Midbrain (tissue), 1 donor: ENCODE measurements at regions not wholly inside any gene's neighbourhood (a gene's known extent, or its start where the extent isn't known, plus 50 kb on each side); places are given as distances from the start of the nearest gene placed in this dataset.

Source experiments
- DNase-seq: peaks from one replicate; lab custom pipeline; 2025; lab: John Stamatoyannopoulos, UW

- DNase-seq: no peak
Measured at GRCh38 chr15:87354661-87355410, 901.7 kb downstream of the NTRK3 start.

- DNase-seq: no peak
Measured at GRCh38 chr15:87349181-87349580, 907.4 kb downstream of the NTRK3 start.

- DNase-seq: no peak
Measured at GRCh38 chr15:87348746-87349145, 907.8 kb downstream of the NTRK3 start.

- no peak for DNase-seq
Measured at GRCh38 chr15:87347806-87348515, 908.6 kb downstream of the NTRK3 start.

- no peak for DNase-seq
Measured at GRCh38 chr15:87345961-87346360, 910.6 kb downstream of the NTRK3 start.

GRCh38 chr15:87343966-87344365, 912.6 kb downstream of the NTRK3 start:
- no peak for DNase-seq

GRCh38 chr15:87340370-87340769, 916.2 kb downstream of the NTRK3 start:
- DNase-seq: no peak

GRCh38 chr15:87326269-87326668, 930.3 kb downstream of the NTRK3 start:
- DNase-seq: no peak

GRCh38 chr15:87322870-87323269, 933.7 kb downstream of the NTRK3 start:
- no peak for DNase-seq

GRCh38 chr15:87322265-87322664, 934.3 kb downstream of the NTRK3 start:
- no peak for DNase-seq

- DNase-seq: no peak
Measured at GRCh38 chr15:87317900-87318299, 938.6 kb downstream of the NTRK3 start.

- DNase-seq: no peak
Measured at GRCh38 chr15:87312221-87312620, 944.3 kb downstream of the NTRK3 start.

- no peak for DNase-seq
Measured at GRCh38 chr15:87300146-87300545, 956.4 kb downstream of the NTRK3 start.

GRCh38 chr15:87294854-87295253, 961.7 kb downstream of the NTRK3 start:
- DNase-seq: no peak

- no peak for DNase-seq
Measured at GRCh38 chr15:87293031-87293430, 963.5 kb downstream of the NTRK3 start.

- no peak for DNase-seq
Measured at GRCh38 chr15:87287156-87287555, 969.4 kb downstream of the NTRK3 start.

GRCh38 chr15:87269566-87269965, 987.0 kb downstream of the NTRK3 start:
- no peak for DNase-seq

GRCh38 chr15:87268675-87269074, 987.9 kb downstream of the NTRK3 start:
- DNase-seq: no peak

- no peak for DNase-seq
Measured at GRCh38 chr15:87267798-87268197, 988.7 kb downstream of the NTRK3 start.

- DNase-seq: no peak
Measured at GRCh38 chr15:87263871-87264270, 992.7 kb downstream of the NTRK3 start.

GRCh38 chr15:87263296-87263695, 993.2 kb downstream of the NTRK3 start:
- DNase-seq: no peak

- no peak for DNase-seq
Measured at GRCh38 chr15:87245592-87245991, 1010.9 kb downstream of the NTRK3 start.

GRCh38 chr15:87243474-87243873, 1013.1 kb downstream of the NTRK3 start:
- DNase-seq: no peak
